Amygdala (tissue), 56 donors: ENCODE measurements at regions not wholly inside any gene's neighbourhood (a gene's known extent, or its start where the extent isn't known, plus 50 kb on each side); places are given as distances from the start of the nearest gene placed in this dataset.
"Not testable (repeated sequence)": the region's sequence is repeated elsewhere in the genome, so short reads cannot be mapped to it uniquely, and the experiment has no call there.

Experiments used
- DNase-seq, 56 donors: peaks; one replicate each; lab custom pipeline; 2025; lab: John Stamatoyannopoulos, UW

DNA sequence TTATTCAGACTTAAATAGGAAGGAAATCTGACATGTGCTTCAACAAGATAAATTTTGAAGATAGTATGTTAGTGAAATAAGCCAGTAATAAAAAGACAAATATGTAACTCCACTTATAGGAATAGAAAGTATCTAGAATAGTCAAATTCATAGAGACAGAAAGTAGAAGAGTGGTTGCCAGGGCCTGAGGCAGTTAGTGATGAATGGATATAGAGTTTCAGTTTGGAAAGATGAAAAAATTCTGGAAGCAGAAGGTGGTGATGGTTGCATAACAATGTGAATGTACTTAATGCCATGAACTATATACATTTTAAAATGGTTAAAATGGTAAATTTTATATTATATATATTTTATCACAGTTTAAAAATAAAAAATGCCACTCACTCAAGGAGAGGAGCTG is 54.3 kb downstream of the HAND2 start:
- no peak for DNase-seq

DNA sequence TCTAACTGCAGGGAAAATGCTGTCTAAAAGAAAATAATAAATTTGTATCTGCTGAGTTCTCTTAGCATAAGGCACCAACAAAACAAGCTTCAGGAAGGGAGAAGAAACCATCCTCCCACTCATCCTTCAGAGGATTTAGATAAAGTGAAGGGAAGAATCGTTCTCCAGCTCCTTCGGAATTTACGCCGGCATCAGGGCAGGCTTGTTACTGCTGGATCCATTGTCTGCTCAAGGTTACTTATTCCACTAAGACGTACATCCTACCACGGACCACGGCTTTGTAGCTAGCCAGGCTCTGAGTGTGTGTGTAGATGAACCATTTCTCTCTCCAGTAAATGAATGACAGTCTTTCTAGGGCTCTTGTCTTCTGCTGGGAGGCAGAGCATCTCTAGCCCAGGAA is 60.4 kb downstream of the HAND2 start:
- DNase-seq, result no peak

DNA sequence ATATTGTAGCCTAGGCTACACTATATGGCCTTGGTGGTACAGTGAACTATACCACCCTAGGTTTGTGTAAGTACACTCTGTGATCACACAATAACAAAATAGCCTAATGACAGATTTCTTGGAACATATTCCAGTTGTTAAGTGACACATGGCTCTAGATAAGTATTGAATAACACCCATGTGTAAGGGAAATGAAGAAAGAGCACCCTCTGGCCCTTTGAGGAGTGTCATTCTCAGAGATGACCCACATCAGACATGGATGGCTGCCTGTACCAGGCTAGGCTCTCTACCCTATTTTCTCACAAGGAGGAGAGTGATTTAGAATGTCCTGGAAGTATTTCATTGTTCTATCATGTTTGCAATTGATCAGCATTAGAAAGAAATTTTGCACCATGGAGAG is 61.7 kb downstream of the HAND2 start:
- no peak for DNase-seq

DNA sequence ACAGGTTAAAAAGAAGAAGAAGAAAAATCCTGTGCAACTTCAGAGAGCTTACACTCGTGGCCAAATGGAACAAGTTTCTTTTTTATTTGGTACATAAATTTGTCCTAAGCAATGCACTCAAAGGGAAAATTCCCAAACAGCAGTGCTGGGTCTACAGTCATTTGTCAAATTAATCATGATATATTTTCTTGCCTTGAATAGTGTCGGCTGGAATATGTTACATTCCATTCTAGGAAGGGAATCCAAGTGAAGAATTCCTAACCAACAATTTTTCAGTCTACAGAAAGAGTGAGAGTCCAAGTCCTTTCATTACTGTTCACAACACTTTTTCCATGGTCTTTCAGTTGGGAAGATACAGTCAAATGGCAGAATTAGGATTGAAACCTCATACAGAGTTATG is 63.9 kb downstream of the HAND2 start:
- no peak for DNase-seq

DNA sequence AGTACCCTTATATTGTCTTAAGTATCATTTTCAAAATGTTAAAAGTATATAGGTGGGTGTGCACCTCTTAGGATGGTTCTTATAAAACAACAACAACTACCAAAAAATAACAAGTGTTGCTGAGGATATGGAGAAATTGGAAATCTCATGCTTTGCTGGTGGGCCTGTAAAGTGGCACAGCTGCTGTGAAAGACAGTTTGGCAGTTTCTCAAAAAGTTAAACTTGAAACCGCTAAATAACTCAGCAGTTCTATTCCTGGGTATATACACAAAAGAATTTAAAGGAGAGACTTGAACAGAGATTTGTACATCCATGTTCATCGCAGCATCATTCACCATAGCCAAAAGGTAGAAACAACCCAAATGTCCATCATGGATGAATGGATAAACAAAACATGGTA is 65.5 kb downstream of the HAND2 start:
- no peak for DNase-seq

DNA sequence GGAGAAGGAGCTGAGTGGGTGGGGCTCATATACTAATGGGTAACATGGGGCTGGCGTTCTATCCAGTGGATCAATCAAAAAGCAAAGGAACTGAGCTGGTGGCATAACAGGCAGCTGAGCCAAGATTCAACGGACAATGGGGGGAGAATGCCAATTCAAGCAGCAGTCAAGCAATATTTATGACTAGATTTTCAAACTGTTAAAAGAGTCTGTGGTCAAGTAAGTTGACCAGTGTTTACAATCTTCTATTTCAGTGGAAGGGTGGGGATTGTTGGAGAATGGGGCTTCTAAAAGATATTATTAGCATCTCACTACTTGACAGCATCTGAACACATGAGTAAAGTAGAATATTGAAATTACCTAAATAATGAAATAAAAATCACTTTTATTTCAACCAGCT is 64.9 kb upstream of the SCRG1 start:
- no peak for DNase-seq

DNA sequence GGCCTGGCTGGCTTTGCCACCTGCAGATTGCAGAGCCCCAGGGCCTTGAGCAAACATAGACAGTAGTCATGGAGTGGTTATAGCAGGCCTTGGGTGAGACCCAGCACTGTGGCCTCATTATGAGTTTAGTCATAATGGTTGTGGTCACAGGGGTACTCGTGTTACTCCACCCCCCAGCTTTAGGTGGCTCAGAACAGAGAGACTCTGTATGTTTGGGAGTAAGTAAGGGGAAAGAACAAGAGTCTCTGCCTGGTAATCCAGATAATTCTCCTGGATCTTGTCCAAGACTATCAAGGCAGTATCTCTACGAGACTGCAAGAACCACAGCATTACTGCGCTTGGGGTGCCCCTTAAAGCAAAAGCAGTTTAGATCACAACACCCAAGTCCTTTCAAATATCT is 62.3 kb upstream of the SCRG1 start:
- DNase-seq, result no peak

DNA sequence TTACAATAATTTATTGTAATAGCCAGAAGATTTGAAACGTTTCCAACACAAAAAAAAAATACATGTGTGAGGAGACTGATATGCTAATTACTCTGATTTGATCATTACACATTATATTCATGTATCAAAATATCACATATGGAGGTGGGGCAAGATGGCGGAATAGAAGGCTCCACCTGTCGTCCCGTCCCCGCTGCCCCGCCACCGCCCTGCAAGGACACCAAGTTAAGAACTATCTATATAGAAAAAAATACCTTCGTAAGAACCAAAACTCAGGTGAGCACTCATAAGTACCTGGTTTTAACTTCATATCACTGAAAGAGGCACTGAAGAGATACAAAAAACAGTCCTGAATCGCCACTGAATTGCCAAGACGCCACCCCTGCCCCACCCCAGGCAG is 60.9 kb upstream of the SCRG1 start:
- no peak for DNase-seq

DNA sequence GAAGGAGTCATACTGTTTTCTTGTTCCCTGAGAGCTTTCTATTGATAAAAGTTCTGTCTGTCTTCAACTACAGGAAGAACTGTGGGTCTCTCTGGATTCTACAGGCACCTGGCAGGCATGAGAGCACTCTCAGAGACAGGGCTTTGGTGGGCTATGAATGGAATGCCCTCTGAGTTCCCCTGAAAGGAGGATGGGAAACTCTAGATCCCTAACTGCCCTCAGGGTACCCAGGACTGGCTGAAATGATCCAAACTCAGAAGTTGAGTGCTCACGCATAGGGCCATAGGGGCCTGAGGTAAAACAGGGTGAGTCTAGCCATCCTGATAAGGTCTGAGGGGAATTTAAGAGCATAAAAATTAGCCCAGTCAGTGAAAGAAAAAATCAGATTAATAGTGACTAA is 59.0 kb upstream of the SCRG1 start:
- no peak for DNase-seq

DNA sequence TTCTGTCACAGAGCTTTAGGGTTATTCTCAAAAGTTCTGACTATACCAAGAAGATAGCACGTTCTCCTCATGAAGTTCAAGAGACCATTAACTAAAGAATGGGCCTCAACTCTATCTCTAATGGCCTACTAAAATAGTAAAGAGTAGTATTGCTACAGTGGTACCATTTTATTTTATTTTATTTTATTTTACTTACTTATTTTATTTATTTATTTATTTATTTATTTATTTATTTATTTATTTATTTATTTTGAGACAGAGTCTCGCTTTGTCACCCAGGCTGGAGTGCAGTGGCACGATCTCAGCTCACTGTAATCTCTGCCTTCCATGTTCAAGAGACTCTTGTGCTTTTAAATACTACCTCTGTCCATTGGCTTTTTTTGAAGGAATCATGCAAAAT is 52.5 kb upstream of the SCRG1 start:
- DNase-seq, result not testable (repeated sequence)

DNA sequence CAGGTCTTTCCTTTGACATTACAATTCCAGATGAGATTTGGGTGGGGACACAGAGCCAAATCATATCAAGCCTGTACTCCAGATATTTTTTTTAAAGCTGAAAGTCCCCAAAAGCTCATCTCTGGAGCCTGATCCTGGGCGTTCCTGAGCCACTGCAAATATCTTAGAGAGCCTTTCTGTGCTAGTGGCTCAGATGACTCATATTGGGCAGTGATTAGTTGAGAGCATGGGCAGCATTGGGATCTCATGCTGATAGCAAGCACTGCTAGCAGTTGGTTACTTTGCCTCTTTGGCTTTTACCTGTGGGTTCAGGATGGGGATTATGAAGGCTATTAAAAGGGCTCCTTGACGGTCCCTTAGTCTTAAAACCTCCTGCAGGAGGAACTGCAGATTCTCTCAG is 51.4 kb upstream of the SCRG1 start:
- no peak for DNase-seq

DNA sequence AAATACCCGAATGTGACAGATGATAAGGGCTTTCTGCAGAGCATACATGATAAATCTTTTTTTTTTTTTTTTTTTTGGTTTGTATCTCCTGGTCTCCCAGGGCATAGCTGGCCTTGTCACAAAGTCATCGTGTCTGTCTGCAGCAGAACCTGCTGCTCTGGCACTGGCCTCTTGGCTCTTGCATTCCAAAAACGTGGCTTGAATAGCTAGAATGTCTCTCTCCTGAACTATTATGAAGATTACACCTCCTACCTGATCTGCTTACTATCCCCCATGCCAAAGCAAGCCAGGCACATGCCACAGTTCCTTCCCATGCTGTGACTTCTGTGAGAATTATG is 50.4 kb upstream of the SCRG1 start:
- DNase-seq, result no peak

DNA sequence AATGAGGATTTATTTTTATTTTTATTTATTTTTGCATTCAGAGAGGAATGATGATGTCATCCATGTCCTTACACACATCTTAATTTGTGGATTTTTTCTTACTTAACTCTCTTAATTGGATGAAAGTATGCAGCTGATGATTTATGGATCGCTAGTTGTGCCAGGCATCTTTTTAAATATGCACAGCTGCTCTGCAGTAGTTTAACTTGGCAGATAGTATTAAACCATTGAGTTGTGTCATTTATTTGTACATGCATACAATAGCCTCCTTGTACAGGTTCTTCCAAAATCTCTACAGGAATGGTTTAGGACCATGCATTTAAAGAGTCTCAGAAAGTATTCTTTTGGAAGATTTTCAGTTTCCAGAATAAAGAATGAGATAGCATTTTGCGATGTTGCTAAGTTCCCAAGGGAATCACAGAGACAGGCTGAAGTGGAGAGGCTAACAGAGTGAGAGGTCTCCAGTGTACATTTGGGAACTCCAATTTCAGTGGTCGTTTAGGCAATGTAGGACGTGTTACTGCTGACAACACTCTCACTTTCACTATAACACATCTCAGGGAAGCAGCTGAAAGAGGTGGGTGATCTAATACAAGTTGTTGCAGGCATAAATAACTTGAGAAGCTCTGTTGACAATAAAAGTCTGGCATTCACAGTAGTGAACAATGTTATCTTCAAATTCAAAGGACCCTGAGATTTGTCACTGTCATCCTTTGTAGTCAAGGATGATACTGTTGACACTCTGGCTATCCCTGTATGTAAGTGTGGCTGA is 49.9 kb upstream of the SCRG1 start:
- DNase-seq, result peak in 1 of 56 donors; percentile 16
